Stimulated activated naive CD8-positive, alpha-beta T cell treated with anti-CD3 and anti-CD28 coated beads, Interleukin-15, amount 100 ng/mL, for 72 hours (primary cell): ENCODE measurements at regions not wholly inside any gene's neighbourhood (a gene's known extent, or its start where the extent isn't known, plus 50 kb on each side); places are given as distances from the start of the nearest gene placed in this dataset.
"Not testable (repeated sequence)": the region's sequence is repeated elsewhere in the genome, so short reads cannot be mapped to it uniquely, and the experiment has no call there.

Source experiments
- ATAC-seq: fragments of 150-1000 bp; cut with Tn5 transposase; 2 replicates; pipeline ENCODE4 v1.10.0; 2021; ENCODE audit warnings: mild to moderate bottlenecking, moderate library complexity
- DNase-seq, 2 donors: peaks; one replicate each; pipeline ENCODE4 v3.0.0; 2021 to 2022
- H3K27ac Mint-ChIP-seq, 2 donors: one replicate each; pipeline ENCODE4 v1.8.0; 2022; ENCODE audit warnings: mild to moderate bottlenecking in 2 of 2, mixed read lengths in 2 of 2, moderate library complexity in 2 of 2
- H3K27me3 Mint-ChIP-seq: one replicate; pipeline ENCODE4 v1.8.0; 2022; ENCODE audit warnings: mixed read lengths
- H3K4me1 Mint-ChIP-seq: one replicate; pipeline ENCODE4 v1.8.0; 2022; ENCODE audit warnings: mild to moderate bottlenecking, mixed read lengths
- H3K4me3 Mint-ChIP-seq, 2 donors: one replicate each; pipeline ENCODE4 v1.8.0; 2022; ENCODE audit warnings: mild to moderate bottlenecking in 2 of 2, mixed read lengths in 2 of 2, moderate library complexity in 1 of 2
- H3K9me3 Mint-ChIP-seq, 2 donors: one replicate each; pipeline ENCODE4 v1.8.0; 2022; ENCODE audit warnings: mixed read lengths in 2 of 2

DNA sequence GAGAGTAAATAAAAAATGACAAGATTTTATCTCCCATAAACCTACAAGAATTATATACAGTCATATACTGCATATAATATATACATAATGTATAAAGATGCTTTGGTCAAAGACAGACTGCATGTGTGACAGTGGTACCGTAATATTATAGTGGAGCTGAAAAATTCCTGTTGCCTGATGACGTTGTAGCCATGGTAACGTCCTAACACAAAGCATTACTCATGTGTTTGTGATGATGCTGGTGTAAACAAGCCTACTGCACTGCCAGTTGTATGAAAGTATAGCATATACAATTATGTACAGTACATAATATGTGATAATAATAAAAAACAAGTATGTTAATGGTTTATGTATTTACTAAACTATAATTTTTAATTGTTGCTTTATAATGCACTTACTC is 245.2 kb upstream of the CENPE start:
- Mint-ChIP-seq H3K9me3 (no peaks in the 10 kb centered on the region), H3K4me3 (no peak overlapping the region), H3K27ac (no peak overlapping the region), H3K27me3 (no peaks in the 10 kb centered on the region), H3K4me1 (no peaks in the 10 kb centered on the region)
- no peak for ATAC-seq
- DNase-seq = no peak

DNA sequence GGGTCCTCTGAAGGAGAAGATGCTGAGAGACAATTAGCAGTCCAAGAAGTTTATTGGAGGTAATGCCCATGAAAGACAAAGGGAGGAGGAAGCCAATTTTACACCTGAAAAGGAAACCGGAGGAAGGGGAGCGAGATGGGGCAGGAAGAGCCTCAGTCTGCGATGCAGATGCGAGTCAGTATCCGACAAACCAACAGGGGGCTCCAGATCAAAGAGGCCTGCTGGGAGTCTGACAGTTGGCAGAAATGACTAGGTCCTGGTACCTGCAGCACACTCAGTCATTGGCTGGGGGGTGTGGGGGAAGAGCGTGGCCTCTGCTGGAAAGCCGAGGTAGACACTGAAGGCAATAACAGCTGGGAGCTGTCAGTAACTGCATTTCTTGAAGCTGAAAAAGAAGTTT is 231.1 kb upstream of the CENPE start:
- Mint-ChIP-seq H3K4me3 (no peak overlapping the region), H3K27ac (peak overlapping the region in 1 of 2 donors; percentile 18), H3K9me3 (no peaks in the 10 kb centered on the region), H3K4me1 (no peaks in the 10 kb centered on the region), H3K27me3 (peaks cover 8% of the 10 kb centered on the region)
- no peak for DNase-seq
- ATAC-seq = peak; percentile 58

DNA sequence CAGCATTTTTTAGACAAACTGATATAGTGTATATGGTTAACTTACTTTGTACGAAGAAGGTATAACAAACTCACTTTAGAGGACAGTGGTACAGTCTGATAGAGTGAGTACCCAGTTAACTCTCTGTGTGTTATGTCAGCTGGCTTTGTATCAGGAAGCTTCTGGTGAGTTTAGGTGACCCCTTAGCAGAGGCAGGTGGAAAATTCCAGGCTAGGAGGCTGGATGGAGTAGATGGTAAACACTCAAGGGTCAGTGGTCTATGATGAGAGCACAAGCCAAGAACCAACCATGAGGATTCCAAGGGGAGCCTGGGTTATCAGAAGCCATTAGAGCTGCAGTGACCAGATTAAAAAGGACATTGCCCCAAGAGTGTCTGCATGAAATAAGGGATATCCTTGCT is 227.3 kb upstream of the CENPE start:
- no peak for DNase-seq
- Mint-ChIP-seq H3K4me1 (no peaks in the 10 kb centered on the region), H3K27ac (no peak overlapping the region), H3K27me3 (peaks cover 8% of the 10 kb centered on the region), H3K9me3 (no peaks in the 10 kb centered on the region), H3K4me3 (no peak overlapping the region)
- ATAC-seq = no peak

DNA sequence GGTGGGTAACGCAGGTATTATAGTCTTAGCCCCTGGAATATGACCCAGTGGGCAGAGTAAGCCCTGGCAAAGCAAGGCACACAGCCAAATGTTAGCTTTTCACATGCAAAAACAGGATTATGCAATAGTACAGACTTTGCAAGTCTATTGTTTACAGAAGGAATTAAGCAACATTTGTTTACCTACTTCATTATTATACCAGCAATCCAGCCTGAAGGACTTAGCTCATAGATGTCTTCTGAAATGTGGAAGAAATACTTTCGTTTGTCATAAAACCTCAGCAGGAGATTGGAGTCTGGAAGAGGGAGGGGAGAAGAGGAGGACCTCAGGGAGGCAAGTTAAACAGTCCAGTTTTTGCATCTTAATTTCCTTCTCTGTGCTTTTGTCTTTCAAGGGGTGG is 226.7 kb upstream of the CENPE start:
- Mint-ChIP-seq H3K27me3 (peaks cover 7% of the 10 kb centered on the region), H3K4me1 (no peaks in the 10 kb centered on the region), H3K4me3 (no peak overlapping the region), H3K9me3 (no peaks in the 10 kb centered on the region), H3K27ac (no peak overlapping the region)
- ATAC-seq (no peak), DNase-seq (no peak)

DNA sequence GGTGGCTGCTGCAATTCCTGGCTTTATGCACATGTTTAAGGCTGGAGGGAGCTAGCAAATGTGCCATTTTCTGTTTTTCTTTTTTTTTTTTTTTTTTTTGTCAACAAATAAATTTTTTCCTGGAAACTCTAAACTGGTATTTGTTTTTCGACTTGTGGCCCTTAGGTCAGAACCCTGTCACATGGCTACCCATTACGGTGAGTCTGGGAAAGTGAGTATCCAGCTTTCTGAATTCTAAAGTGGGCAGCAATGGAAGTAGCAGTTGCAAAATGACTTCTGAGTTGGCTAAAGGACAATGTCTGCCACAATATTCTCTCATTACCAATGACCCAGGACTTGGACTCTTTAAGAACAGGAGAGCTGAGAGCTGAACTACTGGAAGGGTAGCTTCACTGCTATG is 225.1 kb upstream of the CENPE start:
- no peak for DNase-seq
- Mint-ChIP-seq H3K27ac (no peak overlapping the region), H3K4me1 (no peaks in the 10 kb centered on the region), H3K4me3 (no peak overlapping the region), H3K27me3 (no peaks in the 10 kb centered on the region), H3K9me3 (peaks cover 0 to 8% of the 10 kb centered on the region in 2 donors)
- ATAC-seq = no peak

DNA sequence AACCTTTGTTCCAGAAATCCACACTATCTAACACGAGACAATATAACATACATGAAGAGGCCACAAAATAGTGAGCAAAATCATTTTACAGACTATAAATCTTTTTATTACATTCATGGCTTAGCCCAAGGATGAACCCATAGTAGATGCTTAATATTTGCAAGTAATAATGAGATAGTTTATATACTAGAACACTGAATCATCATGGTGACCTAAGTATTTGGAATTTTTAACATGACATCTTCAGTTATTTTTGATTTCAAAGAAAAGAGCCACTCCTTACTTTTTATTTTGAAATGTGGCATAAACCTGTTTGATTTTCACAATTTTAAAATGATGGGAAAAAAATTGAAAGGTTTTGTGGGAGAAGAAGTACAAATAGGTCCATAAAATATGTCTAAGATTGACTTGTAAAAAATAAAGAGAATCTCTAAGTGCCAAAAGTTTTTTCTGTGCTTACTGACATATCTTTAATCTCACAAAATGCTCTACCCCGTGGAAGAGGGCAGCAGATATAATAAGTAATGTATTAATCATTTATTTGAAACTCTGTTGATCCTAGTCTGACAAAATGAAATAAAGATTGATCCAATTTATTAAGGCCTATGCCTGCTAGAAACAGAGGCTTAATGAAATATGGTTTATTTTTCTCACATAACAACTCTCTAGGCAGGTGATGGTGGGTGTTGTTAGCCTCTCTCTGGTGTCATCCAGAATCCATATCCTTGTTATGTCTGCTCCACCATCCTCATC is 224.5 kb upstream of the CENPE start:
- H3K27ac Mint-ChIP-seq = no peak overlapping the region
- no peaks in the 10 kb centered on the region for H3K27me3 Mint-ChIP-seq
- peaks cover 0 to 8% of the 10 kb centered on the region in 2 donors for H3K9me3 Mint-ChIP-seq
- no peaks in the 10 kb centered on the region for H3K4me1 Mint-ChIP-seq
- ATAC-seq (no peak), DNase-seq (no peak)
- H3K4me3 Mint-ChIP-seq = no peak overlapping the region

DNA sequence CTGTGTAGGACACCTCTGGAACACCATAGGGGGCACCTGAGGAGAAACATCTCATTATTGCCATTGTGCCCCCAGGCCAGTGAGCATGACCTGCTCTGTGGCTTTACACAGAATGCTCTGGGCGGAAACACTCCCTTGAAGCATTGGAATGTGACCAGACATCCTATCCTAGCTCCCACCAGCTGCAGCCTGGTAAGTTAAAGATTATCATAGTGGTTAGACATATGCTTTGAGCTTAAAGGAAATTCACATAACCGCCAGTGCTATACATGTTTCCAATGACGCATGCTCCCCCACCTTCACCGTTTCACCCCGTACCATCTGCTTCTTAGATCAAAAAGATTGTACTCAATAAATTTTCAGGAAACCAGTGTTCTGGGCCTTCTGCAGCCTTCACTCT is 217.7 kb upstream of the CENPE start:
- H3K4me3 Mint-ChIP-seq = no peak overlapping the region
- DNase-seq = no peak
- no peaks in the 10 kb centered on the region for H3K4me1 Mint-ChIP-seq
- no peaks in the 10 kb centered on the region for H3K27me3 Mint-ChIP-seq
- ATAC-seq = no peak
- no peak overlapping the region for H3K27ac Mint-ChIP-seq
- peaks cover 0 to 8% of the 10 kb centered on the region in 2 donors for H3K9me3 Mint-ChIP-seq

DNA sequence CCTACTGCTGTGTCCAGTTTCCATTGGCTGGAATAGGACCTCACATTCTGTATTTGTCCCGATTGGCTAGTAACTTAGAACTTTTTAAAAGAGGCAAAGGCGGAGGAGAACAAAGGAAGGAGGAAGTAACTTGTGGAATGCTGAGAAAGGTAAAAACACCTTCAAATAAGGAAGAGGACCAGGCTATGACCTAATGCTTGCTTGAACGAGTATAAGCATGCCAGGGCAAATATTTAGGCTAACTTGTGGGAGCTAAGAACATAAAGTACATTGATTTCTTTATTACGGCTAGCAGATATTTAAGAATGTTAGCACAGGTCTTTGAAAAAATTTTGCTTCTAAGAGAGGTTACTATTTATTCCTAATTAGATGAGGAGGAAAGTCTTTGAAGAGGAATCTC is 214.5 kb upstream of the CENPE start:
- not testable (repeated sequence) for H3K27ac Mint-ChIP-seq, H3K9me3 Mint-ChIP-seq, H3K27me3 Mint-ChIP-seq, DNase-seq, H3K4me3 Mint-ChIP-seq, H3K4me1 Mint-ChIP-seq, ATAC-seq

DNA sequence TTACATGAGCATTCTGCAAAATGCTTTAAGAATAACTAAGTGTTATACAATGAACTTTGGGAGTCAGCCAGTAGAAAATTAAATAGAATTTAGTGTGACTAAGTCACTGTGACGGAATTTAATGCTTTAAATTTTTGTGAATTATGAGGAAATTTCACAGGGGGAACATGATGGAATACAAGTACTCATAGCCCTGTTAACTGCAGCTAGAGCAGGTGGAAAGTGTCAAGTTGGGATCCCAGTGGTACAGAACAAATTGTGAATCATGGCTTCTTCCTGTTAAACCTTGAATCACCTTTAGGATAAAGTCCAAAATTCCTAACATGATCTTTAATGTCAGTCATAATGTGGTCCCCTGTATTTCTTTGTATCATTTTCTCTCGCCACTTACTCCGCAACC is 212.2 kb upstream of the CENPE start:
- H3K4me3 Mint-ChIP-seq = no peak overlapping the region

DNA sequence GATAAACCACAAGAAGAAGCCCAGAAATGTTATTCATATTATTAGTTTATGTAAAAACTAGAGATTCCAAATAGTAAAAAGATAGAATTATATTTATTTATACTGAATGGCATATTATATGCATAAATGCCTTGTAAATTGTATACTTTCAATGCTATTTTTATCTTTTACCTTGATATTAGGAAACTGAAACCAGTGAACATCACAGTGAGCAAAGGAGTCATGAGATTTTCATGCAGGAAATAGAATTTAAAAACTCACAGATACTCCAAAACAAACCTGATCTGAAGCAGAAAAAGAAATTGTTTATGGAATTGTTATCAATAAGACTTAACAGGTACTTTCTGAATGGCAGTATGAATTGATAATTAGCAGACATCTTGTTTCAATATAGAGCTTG is 207.3 kb upstream of the CENPE start:
- no peak for DNase-seq
- no peak overlapping the region for H3K27ac Mint-ChIP-seq
- no peak overlapping the region for H3K4me3 Mint-ChIP-seq
- H3K4me1 Mint-ChIP-seq = no peaks in the 10 kb centered on the region
- ATAC-seq = no peak
- H3K27me3 Mint-ChIP-seq = no peaks in the 10 kb centered on the region
- H3K9me3 Mint-ChIP-seq = no peaks in the 10 kb centered on the region

More for the DNA sequence above, 212.2 kb upstream of the CENPE start:
- Mint-ChIP-seq H3K27ac (no peak overlapping the region), H3K27me3 (no peaks in the 10 kb centered on the region), H3K9me3 (no peaks in the 10 kb centered on the region), H3K4me1 (no peaks in the 10 kb centered on the region)
- ATAC-seq (no peak), DNase-seq (no peak)

DNA sequence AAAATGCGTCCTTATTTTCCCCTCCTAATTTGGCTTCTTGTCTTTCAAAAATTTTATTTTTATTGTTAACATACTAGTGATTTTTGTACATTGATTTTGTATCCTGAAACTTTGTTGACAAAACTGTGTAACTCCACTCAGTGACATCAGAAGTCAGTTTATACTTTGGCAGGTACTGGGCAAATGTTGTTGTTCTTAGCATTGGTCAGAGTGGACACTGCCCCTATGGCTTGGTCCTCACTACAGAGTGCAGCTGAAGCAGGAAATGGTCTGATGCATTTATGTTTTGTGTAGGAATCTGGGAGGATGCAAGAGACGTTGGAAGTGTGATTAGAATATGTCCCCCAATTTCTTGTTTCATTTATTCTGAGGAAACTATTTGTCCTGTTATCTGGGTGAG is 205.5 kb upstream of the CENPE start:
- H3K27me3 Mint-ChIP-seq = no peaks in the 10 kb centered on the region
- DNase-seq (no peak), ATAC-seq (no peak)
- no peak overlapping the region for H3K4me3 Mint-ChIP-seq
- H3K9me3 Mint-ChIP-seq = no peaks in the 10 kb centered on the region
- no peak overlapping the region for H3K27ac Mint-ChIP-seq
- no peaks in the 10 kb centered on the region for H3K4me1 Mint-ChIP-seq

DNA sequence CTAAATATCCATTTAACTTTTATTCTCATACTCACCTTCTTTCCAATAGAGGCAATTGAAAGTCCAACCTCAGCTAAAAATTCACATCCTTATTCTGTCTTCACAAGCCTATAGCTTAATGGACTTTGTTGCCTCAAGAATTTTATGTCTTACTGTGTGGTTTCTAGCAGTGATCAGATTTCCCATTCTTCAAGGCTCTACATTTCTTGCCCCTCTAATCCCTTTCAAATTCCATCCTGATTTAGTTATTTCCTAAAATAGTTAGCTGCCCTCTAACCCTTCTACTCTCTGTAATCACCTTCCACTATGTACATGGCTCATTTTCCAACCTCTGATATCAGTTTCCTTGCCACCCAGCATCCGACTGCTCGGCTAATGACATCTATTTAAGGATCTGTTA is 204.1 kb upstream of the CENPE start:
- Mint-ChIP-seq H3K27ac (no peak overlapping the region), H3K4me1 (no peaks in the 10 kb centered on the region), H3K27me3 (no peaks in the 10 kb centered on the region), H3K9me3 (no peaks in the 10 kb centered on the region), H3K4me3 (no peak overlapping the region)
- no peak for DNase-seq
- no peak for ATAC-seq

DNA sequence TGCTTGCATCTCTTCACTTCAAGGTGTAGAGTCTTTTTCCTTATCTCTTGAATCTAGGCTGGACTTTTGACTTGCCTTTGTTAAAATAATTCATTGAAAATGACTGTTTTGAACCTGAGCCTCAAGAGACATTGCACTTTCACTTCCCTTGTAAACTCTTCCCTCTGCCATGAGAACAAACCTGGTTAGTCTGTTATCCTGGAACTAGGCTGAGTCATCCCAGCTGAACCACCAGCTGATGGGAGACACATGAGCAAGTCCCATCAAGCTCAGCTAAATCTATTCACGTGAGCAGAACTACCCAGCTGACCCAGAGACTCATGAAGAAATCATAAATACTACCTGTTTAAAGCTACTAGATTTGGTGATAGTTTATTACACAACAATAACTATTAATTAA is 202.3 kb upstream of the CENPE start:
- H3K4me1 Mint-ChIP-seq = no peaks in the 10 kb centered on the region
- no peaks in the 10 kb centered on the region for H3K27me3 Mint-ChIP-seq
- no peaks in the 10 kb centered on the region for H3K9me3 Mint-ChIP-seq
- ATAC-seq (no peak), DNase-seq (no peak)
- H3K27ac Mint-ChIP-seq = no peak overlapping the region
- H3K4me3 Mint-ChIP-seq = no peak overlapping the region

DNA sequence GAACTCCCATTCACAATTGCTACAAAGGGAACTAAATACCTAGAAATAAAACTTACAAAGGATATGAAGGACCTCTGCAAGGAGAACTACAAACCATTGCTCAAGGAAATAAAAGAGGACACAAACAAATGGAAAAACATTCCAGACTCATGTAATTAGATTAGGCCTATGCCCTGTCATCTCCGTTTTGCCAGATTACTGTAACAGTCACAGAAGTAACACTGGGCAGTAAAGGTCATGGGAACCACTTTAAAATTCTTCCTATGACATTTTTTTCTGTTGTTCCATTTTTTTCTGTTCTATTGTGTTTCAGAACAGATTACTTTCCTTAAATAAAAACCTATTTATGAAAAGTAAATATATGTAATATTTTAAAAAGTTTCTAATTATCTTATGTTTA is 199.4 kb upstream of the CENPE start:
- H3K27ac Mint-ChIP-seq = no peak overlapping the region
- ATAC-seq = no peak
- H3K4me3 Mint-ChIP-seq = no peak overlapping the region
- no peaks in the 10 kb centered on the region for H3K9me3 Mint-ChIP-seq
- no peaks in the 10 kb centered on the region for H3K4me1 Mint-ChIP-seq
- no peaks in the 10 kb centered on the region for H3K27me3 Mint-ChIP-seq
- DNase-seq = no peak

DNA sequence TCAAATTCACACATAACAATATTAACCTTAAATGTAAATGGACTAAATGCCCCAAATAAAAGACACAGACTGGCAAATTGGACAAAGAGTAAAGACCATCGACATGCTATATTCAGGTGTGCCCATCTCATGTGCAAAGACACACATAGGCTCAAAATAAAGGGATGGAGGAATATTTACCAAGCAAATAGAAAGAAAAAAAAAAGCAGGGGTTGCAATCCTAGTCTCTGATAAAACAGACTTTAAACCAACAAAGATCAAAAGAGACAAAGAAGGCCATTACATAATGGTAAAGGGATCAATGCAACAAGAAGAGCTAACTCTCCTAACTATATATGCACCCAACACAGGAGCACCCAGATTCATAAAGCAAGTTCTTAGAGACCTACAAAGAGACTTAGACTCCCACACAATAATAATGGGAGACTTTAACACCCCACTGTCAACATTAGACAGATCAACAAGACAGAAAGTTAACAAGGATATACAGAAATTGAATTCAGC is 189.4 kb upstream of the CENPE start:
- not testable (repeated sequence) for H3K27ac Mint-ChIP-seq, DNase-seq, ATAC-seq, H3K4me3 Mint-ChIP-seq, H3K27me3 Mint-ChIP-seq, H3K4me1 Mint-ChIP-seq
- H3K9me3 Mint-ChIP-seq = peaks cover 11 to 25% of the 10 kb centered on the region in 2 donors

DNA sequence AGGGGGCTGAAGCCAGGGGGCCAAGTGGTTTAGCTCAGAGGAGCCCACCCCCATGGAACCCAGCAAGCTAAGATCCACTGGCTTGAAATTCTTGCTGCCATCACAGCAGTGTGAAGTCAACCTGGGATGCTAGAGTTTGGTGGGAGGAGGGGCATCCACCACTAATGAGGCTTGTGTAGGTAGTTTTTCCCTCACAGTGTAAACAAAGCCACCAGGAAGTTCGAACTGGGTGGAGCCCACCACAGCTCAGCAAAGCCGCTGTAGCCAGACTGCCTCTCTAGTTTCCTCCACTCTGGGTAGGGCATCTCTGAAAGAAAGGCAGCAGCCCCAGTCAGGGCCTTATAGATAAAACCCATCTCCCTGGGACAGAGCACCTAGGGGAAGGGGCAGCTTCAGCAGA is 187.4 kb upstream of the CENPE start:
- not testable (repeated sequence) for ATAC-seq, DNase-seq, H3K27ac Mint-ChIP-seq, H3K4me1 Mint-ChIP-seq, H3K27me3 Mint-ChIP-seq, H3K4me3 Mint-ChIP-seq
- peaks cover 22 to 36% of the 10 kb centered on the region in 2 donors for H3K9me3 Mint-ChIP-seq

DNA sequence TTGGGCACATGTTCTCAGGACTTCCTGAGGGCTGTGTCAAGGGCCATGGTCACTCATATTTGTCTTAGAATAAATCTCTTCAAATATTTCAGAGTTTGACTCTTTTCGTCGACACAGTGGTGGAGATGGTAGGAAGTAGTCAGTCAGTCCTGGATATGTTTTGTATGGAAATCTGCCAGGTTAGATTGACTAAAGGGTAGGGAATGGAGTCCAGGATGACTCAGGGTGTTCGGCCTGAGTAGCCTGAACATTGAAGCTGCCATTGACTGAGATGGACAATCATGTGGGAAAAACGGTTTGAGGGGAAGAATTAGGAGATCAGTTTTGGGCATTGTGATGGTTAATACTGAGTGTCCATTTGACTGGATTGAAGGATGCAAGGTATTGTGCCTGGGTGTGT is 177.1 kb upstream of the CENPE start:
- H3K9me3 Mint-ChIP-seq = peaks cover 0 to 8% of the 10 kb centered on the region in 2 donors
- no peak for DNase-seq
- H3K4me1 Mint-ChIP-seq = no peaks in the 10 kb centered on the region
- H3K27me3 Mint-ChIP-seq = no peaks in the 10 kb centered on the region
- no peak for ATAC-seq
- H3K27ac Mint-ChIP-seq = no peak overlapping the region
- no peak overlapping the region for H3K4me3 Mint-ChIP-seq
